GM18870 (cell line): ENCODE measurements at regions not wholly inside any gene's neighbourhood (a gene's known extent, or its start where the extent isn't known, plus 50 kb on each side); places are given as distances from the start of the nearest gene placed in this dataset.
"Not testable (repeated sequence)": the region's sequence is repeated elsewhere in the genome, so short reads cannot be mapped to it uniquely, and the experiment has no call there.

ENCODE experiments used
- ATAC-seq: cut with Tn5 transposase; IDR thresholded peaks from one replicate; pipeline ENCODE4 v1.9.1; 2021; ENCODE audit warnings: moderate library complexity; ENCODE audit not compliant: unreplicated experiment

GRCh38 chr4:23413631-23414030, 476.2 kb downstream of the PPARGC1A start:
- ATAC-seq, result no peak

DNA sequence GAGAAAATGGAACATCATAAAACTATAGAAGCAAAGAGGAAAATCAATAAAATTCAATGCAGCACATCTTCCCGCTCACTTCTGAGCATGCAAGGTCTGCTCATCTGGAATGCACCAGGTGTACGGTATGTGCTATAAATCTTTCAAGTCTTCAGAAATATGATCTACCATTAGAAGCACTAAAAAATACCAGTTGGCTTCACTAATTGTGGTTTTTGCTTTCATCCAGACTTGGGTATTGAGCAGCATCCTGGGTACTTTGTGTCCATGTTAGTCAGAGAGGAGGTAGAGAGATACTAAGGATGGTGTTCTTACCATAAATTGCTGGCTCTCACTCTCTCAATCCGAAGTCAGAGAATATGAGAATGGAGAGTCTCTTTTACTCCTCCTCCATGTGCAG, 477.1 kb downstream of the PPARGC1A start:
- ATAC-seq, result no peak

GRCh38 chr4:23408913-23409312, 480.9 kb downstream of the PPARGC1A start:
- not testable (repeated sequence) for ATAC-seq

DNA sequence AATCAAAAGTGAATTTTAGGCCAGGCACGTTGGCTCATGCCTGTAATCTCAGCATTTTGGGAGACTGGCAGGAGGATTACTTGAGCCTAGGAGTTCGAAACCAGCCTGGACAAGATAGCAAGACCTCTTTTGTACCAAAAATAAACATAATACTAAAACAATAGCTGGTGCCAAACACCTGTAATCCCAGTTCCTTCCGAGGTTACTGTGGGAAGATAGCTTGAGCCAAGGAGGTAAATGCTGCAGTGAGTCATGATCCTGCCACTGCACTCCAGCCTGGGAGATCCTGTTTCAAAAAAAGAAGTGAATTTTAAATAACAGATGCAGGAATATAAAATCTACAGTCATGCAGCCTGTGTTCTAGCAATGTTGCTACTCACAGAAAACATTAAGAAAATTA, 488.3 kb downstream of the PPARGC1A start:
- no peak for ATAC-seq

- no peak for ATAC-seq
Measured at GRCh38 chr4:23392860-23393458, 496.9 kb downstream of the PPARGC1A start.

GRCh38 chr4:23390246-23390645, 499.6 kb downstream of the PPARGC1A start:
- no peak for ATAC-seq

- no peak for ATAC-seq
Measured at GRCh38 chr4:23388699-23389395, 501.0 kb downstream of the PPARGC1A start.

DNA sequence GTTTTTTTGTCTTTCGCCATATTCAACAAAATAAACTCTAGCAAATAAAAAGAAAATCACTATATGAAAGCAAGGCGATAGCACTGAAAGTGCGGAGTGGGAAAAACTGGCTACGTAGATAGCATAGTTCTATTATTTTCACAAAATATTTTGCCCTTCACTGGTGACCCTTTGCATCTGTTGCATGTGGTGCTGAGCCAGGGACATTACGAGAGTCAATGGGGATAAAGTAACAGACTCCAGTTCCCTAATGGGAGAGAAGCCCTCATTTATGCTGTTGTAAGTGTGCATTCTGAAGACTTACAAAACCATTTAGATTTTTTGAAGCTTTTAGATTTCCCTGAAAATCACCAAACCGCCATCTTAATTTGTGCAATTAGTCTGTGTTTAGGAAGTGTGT, 501.6 kb downstream of the PPARGC1A start:
- ATAC-seq, result no peak

DNA sequence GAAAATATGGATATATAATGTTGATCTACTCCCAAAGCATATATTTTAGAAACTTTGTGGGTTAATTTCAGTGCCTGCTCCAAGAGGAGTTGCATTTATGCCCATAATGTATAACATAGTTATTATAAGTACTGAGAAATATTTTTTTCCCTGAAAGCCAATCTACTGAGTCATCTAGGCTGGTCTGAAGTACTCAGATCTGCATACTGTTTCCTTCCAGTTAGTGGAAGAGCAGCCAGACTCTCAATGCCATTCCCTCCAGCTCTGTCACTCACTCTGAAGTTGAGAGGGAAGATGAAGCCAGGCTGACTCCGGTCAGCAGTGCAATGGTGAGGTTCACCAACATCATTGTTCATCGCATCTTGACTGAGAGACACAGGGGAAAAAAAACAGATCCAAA, 505.1 kb downstream of the PPARGC1A start:
- ATAC-seq, result no peak

DNA sequence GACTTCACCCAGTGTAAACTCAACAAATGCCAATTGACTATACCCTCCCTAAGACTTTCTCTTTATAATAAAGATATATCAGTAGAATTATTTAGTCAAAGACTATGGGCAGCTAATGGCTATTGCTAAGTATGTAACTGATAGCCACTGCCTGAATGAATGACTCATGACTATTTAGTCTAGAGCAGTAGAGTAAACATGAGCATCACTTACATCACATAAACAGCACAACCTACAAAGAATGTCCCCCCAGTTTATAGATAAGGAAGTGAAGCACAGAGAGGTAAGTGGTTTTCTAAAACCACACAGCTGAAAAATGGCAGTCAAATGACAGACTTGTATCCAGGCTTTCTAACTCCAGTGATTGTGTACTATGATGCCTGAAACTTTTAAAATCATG, 507.0 kb downstream of the PPARGC1A start:
- no peak for ATAC-seq

- ATAC-seq, result no peak
Measured at GRCh38 chr4:23374259-23374658, 515.6 kb downstream of the PPARGC1A start.

GRCh38 chr4:23373261-23373660, 516.6 kb downstream of the PPARGC1A start:
- no peak for ATAC-seq

DNA sequence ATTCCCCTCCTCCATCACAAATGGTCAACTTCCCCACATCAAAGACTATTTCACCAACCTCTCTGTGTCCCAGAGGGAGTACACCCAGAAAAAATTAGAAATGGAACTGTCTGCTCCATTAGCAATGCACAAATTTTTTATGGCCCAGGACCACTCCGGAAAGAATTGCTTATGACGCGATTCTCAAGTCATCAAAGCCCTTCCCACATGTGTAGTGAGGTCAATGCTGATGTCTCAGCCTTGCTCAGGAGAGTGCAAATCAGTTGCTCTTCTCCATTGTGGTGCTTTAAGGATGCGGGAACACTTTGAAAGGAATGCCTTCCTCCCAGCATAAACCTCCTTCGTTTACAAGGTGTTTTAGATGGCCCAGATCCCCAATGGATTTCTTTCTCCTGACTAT, 518.3 kb downstream of the PPARGC1A start:
- no peak for ATAC-seq

- no peak for ATAC-seq
Measured at GRCh38 chr4:23369331-23369730, 520.5 kb downstream of the PPARGC1A start.

- ATAC-seq, result no peak
Measured at GRCh38 chr4:23368081-23368697, 521.7 kb downstream of the PPARGC1A start.

- no peak for ATAC-seq
Measured at GRCh38 chr4:23366557-23366906, 523.3 kb downstream of the PPARGC1A start.

- ATAC-seq, result no peak
Measured at GRCh38 chr4:23365871-23366556, 523.8 kb downstream of the PPARGC1A start.

DNA sequence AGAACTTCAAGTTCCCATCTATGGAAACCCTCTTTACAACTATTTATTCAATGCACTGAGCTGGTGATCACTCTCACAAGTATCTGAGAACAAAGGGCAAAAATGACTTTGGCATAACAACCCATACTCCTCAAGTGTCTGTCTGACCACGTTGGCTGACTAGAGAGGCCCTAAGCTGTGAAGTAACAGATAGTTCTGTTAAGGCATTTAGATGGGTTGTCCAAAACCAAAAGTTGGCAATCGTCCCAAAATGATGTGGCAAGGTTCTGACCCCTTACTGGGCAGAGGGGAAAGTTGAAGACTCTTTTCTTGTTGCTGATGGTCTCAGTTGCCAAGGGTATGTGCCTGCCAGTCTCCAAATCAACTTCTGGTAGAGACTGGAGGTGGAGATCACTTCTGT, 524.8 kb downstream of the PPARGC1A start:
- ATAC-seq, result no peak

DNA sequence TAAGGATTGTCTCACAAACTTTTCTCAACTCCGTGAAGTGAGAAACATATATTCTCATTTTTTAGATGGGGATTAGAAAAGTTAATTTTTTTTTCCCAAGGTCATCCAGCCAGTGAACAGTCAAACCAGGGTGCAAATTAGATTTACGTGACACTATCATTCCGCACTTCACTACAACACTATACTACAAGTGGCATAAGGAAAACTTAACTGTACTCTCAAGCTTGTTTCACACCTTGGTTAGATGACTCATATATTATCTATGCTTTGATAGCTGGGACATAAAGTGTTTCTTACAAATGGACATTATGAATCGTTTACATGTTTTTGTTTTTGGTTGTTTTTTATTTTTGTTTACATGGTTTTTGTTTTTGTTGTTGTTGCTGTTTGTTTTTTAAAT, 525.7 kb downstream of the PPARGC1A start:
- no peak for ATAC-seq

- ATAC-seq, result no peak
Measured at GRCh38 chr4:23361453-23361852, 528.4 kb downstream of the PPARGC1A start.

DNA sequence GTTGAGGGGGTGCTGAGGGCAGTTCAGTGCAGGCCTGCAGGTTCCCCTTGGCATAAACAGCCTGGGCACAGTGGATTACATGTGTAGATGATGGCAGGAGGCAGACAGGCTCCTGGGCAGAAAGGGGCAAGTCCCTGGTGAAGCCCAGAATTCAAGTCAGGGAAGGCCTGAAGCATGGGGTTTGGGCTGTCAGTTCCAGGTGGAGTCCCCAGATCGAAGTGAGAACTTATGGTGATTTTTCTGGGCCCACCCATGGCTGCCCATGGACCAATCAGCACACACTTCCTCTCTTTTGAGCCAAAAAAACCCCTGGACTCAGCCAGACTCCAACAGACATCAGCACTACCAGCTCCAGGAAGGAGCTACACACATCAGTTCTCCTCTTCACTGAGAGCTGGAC, 529.1 kb downstream of the PPARGC1A start:
- ATAC-seq, result no peak

DNA sequence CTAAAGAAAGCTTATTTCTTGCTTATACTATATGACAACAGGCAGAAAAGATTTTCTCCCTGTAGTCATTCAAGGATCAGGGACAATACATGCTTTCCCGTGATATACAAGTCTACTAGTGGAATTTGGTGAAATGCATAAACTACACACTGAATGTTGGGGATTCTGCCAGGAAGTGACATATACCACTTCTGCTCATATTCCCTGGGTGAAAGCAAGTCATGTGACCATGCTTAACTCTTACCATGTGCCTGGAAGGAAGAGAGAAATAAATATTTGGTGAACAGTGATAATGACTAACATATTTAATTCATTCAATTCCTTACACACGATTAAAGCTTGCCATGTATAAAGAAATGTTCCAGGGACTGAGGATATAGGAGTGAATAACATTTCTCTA, 534.6 kb downstream of the PPARGC1A start:
- ATAC-seq, result no peak
